ENCODE measurements at regions not wholly inside any gene's neighbourhood (a gene's known extent, or its start where the extent isn't known, plus 50 kb on each side); places are given as distances from the start of the nearest gene placed in this dataset.
"Not testable (repeated sequence)": the region's sequence is repeated elsewhere in the genome, so short reads cannot be mapped to it uniquely, and the experiment has no call there.

GRCh38 chr5:23730023-23730422 lies 222.6 kb downstream of the PRDM9 start:
- no peaks in the 10 kb centered on the region for H3K27me3 Mint-ChIP-seq

GRCh38 chr5:23740029-23740428 lies 232.6 kb downstream of the PRDM9 start:
- H3K27me3 ChIP-seq (ENCODE audit: insufficient read depth, low read length, poor library complexity, severe bottlenecking): no peaks in the 10 kb centered on the region
- POLR2A ChIA-PET: no interaction called here
- Mint-ChIP-seq H3K4me1 (no peaks in the 10 kb centered on the region), H3K27me3 (no peaks in the 10 kb centered on the region), H3K4me3 (no peak overlapping the region), H3K36me3 (no peaks in the 10 kb centered on the region), H3K27ac (no peak overlapping the region), H3K9me3 (peaks cover 3 to 27% (median 5%) of the 10 kb centered on the region in 5 donors)
- no peaks in the 10 kb centered on the region for H3K9me3 ChIP-seq (ENCODE audit: low read length)
- no peak overlapping the region for H3K4me3 ChIP-seq (ENCODE audit: low read length)
- CTCF ChIA-PET: no interaction called here
- H3K27ac ChIP-seq (ENCODE audit: low read depth, low read length): no peak overlapping the region
- no peaks in the 10 kb centered on the region for H3K4me1 ChIP-seq (ENCODE audit: insufficient read depth, low read length)
- no peak for DNase-seq
- H3K36me3 ChIP-seq (ENCODE audit: insufficient read depth, low read length): no peaks in the 10 kb centered on the region

More at GRCh38 chr5:23730023-23730422, 222.6 kb downstream of the PRDM9 start:
- no peak overlapping the region for H3K4me3 ChIP-seq (ENCODE audit: low read length)
- no peak for DNase-seq
- no peak overlapping the region for H3K27ac Mint-ChIP-seq
- H3K36me3 ChIP-seq (ENCODE audit: insufficient read depth, low read length): no peaks in the 10 kb centered on the region
- no peak overlapping the region for H3K4me3 Mint-ChIP-seq
- CTCF ChIA-PET: no interaction called here
- H3K27ac ChIP-seq (ENCODE audit: low read depth, low read length): no peak overlapping the region
- H3K4me1 Mint-ChIP-seq: no peaks in the 10 kb centered on the region
- peaks cover 10 to 34% (median 22%) of the 10 kb centered on the region in 5 donors for H3K9me3 Mint-ChIP-seq
- no peaks in the 10 kb centered on the region for H3K36me3 Mint-ChIP-seq
- H3K4me1 ChIP-seq (ENCODE audit: insufficient read depth, low read length): no peaks in the 10 kb centered on the region
- no peaks in the 10 kb centered on the region for H3K27me3 ChIP-seq (ENCODE audit: insufficient read depth, low read length, poor library complexity, severe bottlenecking)
- POLR2A ChIA-PET: no interaction called here
- peaks cover 4% of the 10 kb centered on the region for H3K9me3 ChIP-seq (ENCODE audit: low read length)

- no peak overlapping the region for H3K4me3 Mint-ChIP-seq
- no peaks in the 10 kb centered on the region for H3K4me1 Mint-ChIP-seq
- H3K27me3 Mint-ChIP-seq: peaks cover 0 to 2% of the 10 kb centered on the region in 2 donors
- H3K27me3 ChIP-seq (ENCODE audit: insufficient read depth, low read length, poor library complexity, severe bottlenecking): no peaks in the 10 kb centered on the region
- H3K9me3 Mint-ChIP-seq: peaks cover 5 to 30% (median 6%) of the 10 kb centered on the region in 5 donors
- H3K27ac Mint-ChIP-seq: no peak overlapping the region
- no peaks in the 10 kb centered on the region for H3K9me3 ChIP-seq (ENCODE audit: low read length)
- no peaks in the 10 kb centered on the region for H3K36me3 ChIP-seq (ENCODE audit: insufficient read depth, low read length)
- no peaks in the 10 kb centered on the region for H3K4me1 ChIP-seq (ENCODE audit: insufficient read depth, low read length)
- ChIA-PET POLR2A (no interaction called here), CTCF (no interaction called here)
- no peaks in the 10 kb centered on the region for H3K36me3 Mint-ChIP-seq
- no peak overlapping the region for H3K4me3 ChIP-seq (ENCODE audit: low read length)
- DNase-seq: no peak
- no peak overlapping the region for H3K27ac ChIP-seq (ENCODE audit: low read depth, low read length)
Observed at GRCh38 chr5:23742701-23743100, 235.3 kb downstream of the PRDM9 start.

GRCh38 chr5:23755906-23756305 lies 248.5 kb downstream of the PRDM9 start:
- Histone ChIP-seq H3K27me3 (ENCODE audit: insufficient read depth, low read length, poor library complexity, severe bottlenecking) (no peaks in the 10 kb centered on the region), H3K4me1 (ENCODE audit: insufficient read depth, low read length) (no peaks in the 10 kb centered on the region), H3K4me3 (ENCODE audit: low read length) (no peak overlapping the region), H3K9me3 (ENCODE audit: low read length) (no peaks in the 10 kb centered on the region), H3K27ac (ENCODE audit: low read depth, low read length) (no peak overlapping the region), H3K36me3 (ENCODE audit: insufficient read depth, low read length) (no peaks in the 10 kb centered on the region)
- H3K4me3 Mint-ChIP-seq: no peak overlapping the region
- POLR2A ChIA-PET: no interaction called here
- H3K27ac Mint-ChIP-seq: no peak overlapping the region
- no peaks in the 10 kb centered on the region for H3K4me1 Mint-ChIP-seq
- DNase-seq: no peak
- H3K9me3 Mint-ChIP-seq: peaks cover 5 to 28% (median 6%) of the 10 kb centered on the region in 5 donors
- CTCF ChIA-PET: no interaction called here
- H3K27me3 Mint-ChIP-seq: no peaks in the 10 kb centered on the region
- H3K36me3 Mint-ChIP-seq: no peaks in the 10 kb centered on the region

- H3K9me3 ChIP-seq (ENCODE audit: low read length): no peaks in the 10 kb centered on the region
- no peak for DNase-seq
- H3K36me3 ChIP-seq (ENCODE audit: insufficient read depth, low read length): no peaks in the 10 kb centered on the region
- H3K27me3 Mint-ChIP-seq: no peaks in the 10 kb centered on the region
- ChIA-PET CTCF (no interaction called here), POLR2A (no interaction called here)
- H3K27ac ChIP-seq (ENCODE audit: low read depth, low read length): no peak overlapping the region
- H3K36me3 Mint-ChIP-seq: no peaks in the 10 kb centered on the region
- no peaks in the 10 kb centered on the region for H3K27me3 ChIP-seq (ENCODE audit: insufficient read depth, low read length, poor library complexity, severe bottlenecking)
- peaks cover 5 to 22% (median 7%) of the 10 kb centered on the region in 5 donors for H3K9me3 Mint-ChIP-seq
- no peaks in the 10 kb centered on the region for H3K4me1 ChIP-seq (ENCODE audit: insufficient read depth, low read length)
- H3K4me3 Mint-ChIP-seq: no peak overlapping the region
- no peaks in the 10 kb centered on the region for H3K4me1 Mint-ChIP-seq
- H3K27ac Mint-ChIP-seq: no peak overlapping the region
- no peak overlapping the region for H3K4me3 ChIP-seq (ENCODE audit: low read length)
Observed at GRCh38 chr5:23756779-23757178, 249.4 kb downstream of the PRDM9 start.

- Mint-ChIP-seq H3K9me3 (peaks cover 5 to 16% (median 14%) of the 10 kb centered on the region in 5 donors), H3K36me3 (no peaks in the 10 kb centered on the region), H3K4me1 (no peaks in the 10 kb centered on the region), H3K27me3 (no peaks in the 10 kb centered on the region), H3K4me3 (no peak overlapping the region), H3K27ac (no peak overlapping the region)
- CTCF ChIA-PET: no interaction called here
- Histone ChIP-seq H3K4me3 (ENCODE audit: low read length) (no peak overlapping the region), H3K27me3 (ENCODE audit: insufficient read depth, low read length, poor library complexity, severe bottlenecking) (no peaks in the 10 kb centered on the region), H3K4me1 (ENCODE audit: insufficient read depth, low read length) (no peaks in the 10 kb centered on the region), H3K36me3 (ENCODE audit: insufficient read depth, low read length) (no peaks in the 10 kb centered on the region), H3K9me3 (ENCODE audit: low read length) (no peaks in the 10 kb centered on the region), H3K27ac (ENCODE audit: low read depth, low read length) (no peak overlapping the region)
- POLR2A ChIA-PET: no interaction called here
- no peak for DNase-seq
Observed at GRCh38 chr5:23763170-23763569, 255.8 kb downstream of the PRDM9 start.

GRCh38 chr5:23776684-23777083 lies 269.3 kb downstream of the PRDM9 start:
- Mint-ChIP-seq H3K9me3 (peaks cover 7 to 25% (median 19%) of the 10 kb centered on the region in 5 donors), H3K4me3 (no peak overlapping the region), H3K36me3 (no peaks in the 10 kb centered on the region), H3K27me3 (no peaks in the 10 kb centered on the region), H3K27ac (no peak overlapping the region), H3K4me1 (no peaks in the 10 kb centered on the region)
- CTCF ChIA-PET: no interaction called here
- POLR2A ChIA-PET: no interaction called here
- H3K27me3 ChIP-seq (ENCODE audit: insufficient read depth, low read length, poor library complexity, severe bottlenecking): no peaks in the 10 kb centered on the region
- peaks cover 3% of the 10 kb centered on the region for H3K9me3 ChIP-seq (ENCODE audit: low read length)
- H3K36me3 ChIP-seq (ENCODE audit: insufficient read depth, low read length): no peaks in the 10 kb centered on the region
- H3K4me3 ChIP-seq (ENCODE audit: low read length): no peak overlapping the region
- no peak for DNase-seq
- H3K27ac ChIP-seq (ENCODE audit: low read depth, low read length): no peak overlapping the region
- H3K4me1 ChIP-seq (ENCODE audit: insufficient read depth, low read length): no peaks in the 10 kb centered on the region

GRCh38 chr5:23800307-23800706 lies 292.9 kb downstream of the PRDM9 start:
- DNase-seq; H3K27me3 Mint-ChIP-seq; H3K36me3 Mint-ChIP-seq; H3K27me3 ChIP-seq (ENCODE audit: insufficient read depth, low read length, poor library complexity, severe bottlenecking); H3K27ac ChIP-seq (ENCODE audit: low read depth, low read length); H3K4me1 Mint-ChIP-seq; H3K27ac Mint-ChIP-seq; POLR2A ChIA-PET; H3K4me1 ChIP-seq (ENCODE audit: insufficient read depth, low read length); H3K4me3 ChIP-seq (ENCODE audit: low read length); CTCF ChIA-PET; H3K36me3 ChIP-seq (ENCODE audit: insufficient read depth, low read length); H3K9me3 ChIP-seq (ENCODE audit: low read length); H3K4me3 Mint-ChIP-seq: not testable (repeated sequence)
- peaks cover 5 to 34% (median 18%) of the 10 kb centered on the region in 5 donors for H3K9me3 Mint-ChIP-seq

All from CD8-positive, alpha-beta memory T cell (primary cell).